ELR (cell line): ENCODE measurements at regions not wholly inside any gene's neighbourhood (a gene's known extent, or its start where the extent isn't known, plus 50 kb on each side); places are given as distances from the start of the nearest gene placed in this dataset.

Experiments
- DNase-seq: peaks from one replicate; pipeline ENCODE4 v3.0.0-alpha.2; 2015; ENCODE audit warnings: low read depth

DNA sequence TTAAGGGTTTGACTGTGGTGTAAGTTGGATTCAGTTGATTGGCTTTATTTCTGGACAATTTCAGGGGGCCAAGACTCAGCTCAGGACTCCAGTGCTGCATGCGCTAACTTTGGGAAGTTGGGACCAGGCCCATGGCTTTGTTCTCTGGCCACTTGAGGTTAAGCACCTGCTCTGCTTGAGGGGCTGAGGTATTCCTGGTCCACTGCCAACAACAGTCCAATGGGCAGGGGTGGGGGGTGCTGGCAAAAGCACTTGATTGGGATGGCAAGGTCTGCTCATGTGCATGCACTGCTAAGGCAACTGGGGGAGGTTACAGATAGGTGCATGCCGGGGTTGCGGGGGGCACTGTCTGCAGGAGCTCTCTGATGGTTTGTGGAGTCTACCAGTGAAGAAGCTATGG is 52.6 kb upstream of the ASB17 start:
- no peak for DNase-seq

DNA sequence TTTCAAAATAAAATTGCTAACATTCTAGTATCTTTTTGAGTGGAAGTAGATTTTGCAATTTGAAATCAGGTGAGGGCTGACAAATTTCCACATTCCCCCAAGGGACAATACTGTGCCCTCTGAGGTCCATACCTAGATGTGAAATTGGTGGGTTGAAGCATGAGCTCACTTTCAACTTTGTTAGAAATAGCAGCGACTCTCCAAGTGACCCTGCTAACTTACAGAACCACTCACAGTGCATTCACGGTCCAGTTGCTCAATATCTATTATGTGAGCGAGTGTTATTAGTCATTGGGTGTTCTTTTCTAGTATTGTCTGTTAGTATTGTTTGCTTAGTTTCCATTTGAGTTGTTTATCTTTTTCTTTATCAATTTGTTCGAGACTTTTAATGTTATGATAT is 53.6 kb upstream of the ASB17 start:
- peak; percentile 69 for DNase-seq

DNA sequence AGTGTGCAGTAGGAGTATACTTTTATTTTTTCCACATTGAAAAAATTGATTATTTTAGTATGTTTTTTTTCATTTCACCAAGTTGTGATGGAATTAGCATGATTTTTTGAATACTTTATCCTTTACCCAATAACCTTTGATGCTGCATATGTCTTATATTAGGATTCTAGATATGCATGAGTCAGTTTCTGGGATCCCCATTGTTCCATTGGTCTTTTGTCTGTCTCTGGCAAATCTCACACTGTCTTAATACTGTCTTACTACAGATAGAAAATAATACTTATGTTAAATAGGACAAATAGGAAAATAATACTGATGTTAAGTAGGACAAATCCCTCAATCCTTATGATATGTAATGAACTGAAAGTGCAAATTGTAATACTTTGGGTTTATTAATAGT is 54.3 kb upstream of the ASB17 start:
- DNase-seq = no peak

DNA sequence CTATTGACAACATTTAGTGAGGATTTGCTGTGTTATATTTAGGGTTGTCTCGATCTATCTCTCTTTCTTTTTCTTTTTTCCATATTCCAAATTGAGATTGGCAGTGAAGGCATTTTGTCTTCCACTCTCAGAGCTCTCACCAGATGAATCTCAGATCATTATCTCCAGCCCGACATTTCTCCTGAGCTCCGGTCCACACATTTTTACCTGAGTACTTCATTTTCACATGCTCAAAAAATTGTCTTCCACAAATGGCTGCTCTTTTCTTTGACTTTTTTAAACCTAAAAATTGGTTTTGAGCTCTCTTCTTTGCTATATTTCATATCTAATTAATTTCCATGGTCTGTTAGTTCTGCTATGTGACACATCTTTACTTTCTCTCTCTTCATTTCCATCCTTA is 56.9 kb upstream of the ASB17 start:
- DNase-seq = no peak

DNA sequence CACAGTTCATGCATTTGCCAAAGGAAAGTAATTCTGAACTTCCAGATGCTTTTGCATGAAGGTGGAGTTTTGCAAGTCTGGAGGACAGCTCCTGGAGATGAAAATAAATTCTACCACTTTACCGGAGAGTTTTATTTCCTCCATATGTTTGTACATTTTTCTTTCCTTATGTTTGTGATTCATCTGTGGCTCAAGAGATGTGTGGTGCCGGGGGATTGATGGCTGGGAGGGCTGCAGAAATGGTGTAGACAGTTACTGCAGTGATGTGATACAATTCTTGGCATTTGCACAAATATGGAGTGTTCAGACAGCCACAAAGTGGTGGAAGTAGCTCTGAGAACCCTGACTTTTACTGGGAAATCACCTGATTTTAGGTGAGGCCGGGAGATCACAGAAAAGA is 58.5 kb upstream of the ASB17 start:
- no peak for DNase-seq

DNA sequence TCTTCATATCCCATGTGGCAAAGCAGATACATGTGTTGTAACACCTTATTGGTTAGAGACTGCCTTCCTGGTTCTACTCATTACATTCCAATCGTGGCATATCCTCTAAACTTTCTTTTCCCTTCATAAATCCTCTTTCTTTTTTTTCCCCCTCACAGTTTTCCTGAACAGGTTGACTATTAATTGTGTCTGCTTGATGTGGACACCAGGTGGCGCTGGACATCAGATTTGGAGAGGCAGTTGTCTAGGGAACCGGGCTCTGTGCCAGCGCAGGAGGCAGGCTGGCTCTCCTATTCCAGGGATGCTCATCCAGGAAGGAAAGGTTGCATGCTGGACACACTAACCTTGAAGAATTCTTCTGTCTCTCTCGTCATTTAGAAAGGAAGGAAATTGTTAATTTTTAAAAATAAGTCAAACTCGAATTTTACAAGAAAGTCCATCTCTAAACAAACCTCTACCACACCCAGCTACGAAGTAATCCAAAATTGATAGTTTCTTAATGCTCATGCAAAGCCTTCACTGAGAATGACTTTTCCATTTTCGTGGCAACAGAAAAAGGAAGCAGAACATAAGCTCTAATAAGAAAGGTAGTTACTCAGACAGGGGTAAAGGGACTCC is 59.4 kb upstream of the ASB17 start:
- DNase-seq = peak; percentile 90

DNA sequence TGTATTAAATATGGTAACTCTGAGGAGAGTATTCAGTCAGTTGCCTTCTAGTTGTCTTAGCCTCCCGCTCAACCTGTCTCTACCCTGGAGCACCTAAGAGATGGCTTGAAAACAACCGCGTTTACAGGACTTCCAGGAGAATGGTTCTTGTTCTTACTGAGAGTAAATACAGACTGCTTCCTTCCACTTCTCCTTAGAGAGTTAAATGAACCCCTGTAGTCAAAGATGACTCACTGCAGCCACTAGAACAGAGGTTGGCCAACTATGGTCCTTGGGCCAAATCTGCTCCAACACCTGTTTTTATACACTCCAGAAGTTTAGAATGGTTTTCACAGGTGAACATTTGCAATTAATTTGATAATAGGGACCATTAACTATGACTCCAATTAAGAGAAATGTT is 60.1 kb upstream of the ASB17 start:
- DNase-seq = no peak

DNA sequence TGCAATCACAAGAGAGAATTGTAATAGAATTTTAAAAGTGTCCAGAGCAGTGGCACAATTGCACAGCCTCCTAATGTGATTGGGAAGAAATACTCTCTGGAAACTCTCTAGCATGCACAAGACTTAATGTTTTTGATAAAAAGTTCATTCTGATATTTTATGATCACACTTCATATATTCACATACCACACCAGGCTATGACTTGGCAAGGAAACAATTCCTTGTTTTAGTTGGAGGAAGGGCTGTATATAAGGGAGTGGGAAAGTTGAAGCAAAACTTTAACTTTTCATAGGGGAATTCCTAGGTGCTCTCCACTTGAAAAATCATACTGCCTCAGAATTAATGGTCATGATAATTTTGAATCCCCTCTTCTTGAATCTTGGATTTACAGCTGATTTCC is 61.5 kb upstream of the ASB17 start:
- no peak for DNase-seq

DNA sequence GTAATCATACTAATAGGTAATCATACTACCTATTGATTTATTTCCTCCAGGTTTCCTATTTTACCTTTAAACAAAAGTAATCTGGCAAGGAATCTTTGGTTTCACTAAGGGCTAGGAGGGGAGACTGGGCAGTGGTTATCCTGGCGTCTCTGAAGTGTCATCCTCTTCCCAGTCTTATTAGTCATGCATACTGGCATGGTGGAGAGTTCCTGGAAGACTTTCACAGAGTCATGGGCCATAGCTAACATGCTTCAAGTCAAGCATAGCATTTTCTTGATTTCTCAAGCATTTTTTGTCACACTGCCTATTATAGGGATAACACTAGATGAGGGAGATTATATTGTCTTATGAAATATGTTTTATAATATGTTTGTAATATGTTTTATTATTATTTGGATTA is 64.0 kb upstream of the ASB17 start:
- peak; percentile 53 for DNase-seq

DNA sequence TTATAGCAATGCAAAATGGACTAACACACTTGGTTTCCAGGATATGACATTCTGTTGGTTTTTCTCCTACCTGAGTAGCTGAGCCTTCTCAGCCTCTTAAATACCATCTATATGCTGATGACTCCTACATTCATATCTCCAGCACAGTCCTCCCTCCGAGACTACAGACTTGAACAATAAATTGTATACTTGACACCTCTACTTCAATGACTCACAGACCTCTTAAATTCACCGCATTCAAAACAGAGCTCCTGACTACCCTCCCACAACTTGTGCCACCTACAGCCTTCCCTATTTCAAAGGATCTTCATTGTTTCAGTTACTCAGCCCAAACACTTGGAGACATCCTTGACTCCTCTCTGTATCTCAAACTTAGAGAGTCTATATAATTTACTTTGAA is 66.8 kb upstream of the ASB17 start:
- no peak for DNase-seq

DNA sequence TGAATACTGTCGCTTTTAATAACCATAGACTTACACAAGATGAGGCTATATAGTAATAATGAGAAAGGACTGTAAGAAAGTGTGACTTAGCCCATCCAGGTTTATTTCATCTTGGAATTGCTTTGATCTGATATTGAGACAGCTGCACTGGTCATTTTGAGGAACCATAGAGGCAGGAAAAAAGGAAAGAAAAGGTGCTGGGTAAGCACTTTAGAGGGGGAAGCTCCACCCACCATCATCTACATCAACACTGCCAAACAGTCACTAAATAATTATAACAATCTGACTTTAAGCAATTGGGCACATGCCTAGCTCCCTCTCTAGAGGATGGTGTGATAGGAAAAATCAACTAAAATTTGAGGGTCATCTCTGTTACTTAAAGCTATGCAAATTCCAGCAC is 70.6 kb upstream of the ST6GALNAC3 start:
- DNase-seq = no peak

DNA sequence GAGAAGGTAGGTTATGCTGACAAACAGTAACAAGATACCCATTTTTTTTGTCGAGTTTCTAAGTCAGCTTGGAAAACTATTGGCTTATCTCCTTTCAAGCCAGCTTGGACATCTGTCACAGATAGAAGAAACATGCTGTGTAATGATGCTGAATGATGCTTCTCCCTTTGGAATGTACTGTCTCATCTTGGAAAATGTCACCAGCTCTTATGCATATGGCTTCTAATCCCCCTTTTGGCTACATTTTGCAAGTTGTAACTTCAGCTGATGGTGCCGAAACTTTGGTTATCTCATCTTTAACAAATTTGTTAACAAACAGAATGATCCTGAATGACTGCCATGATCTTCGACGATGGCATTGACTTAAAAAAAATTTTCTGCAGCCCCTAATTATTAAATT is 68.8 kb upstream of the ST6GALNAC3 start:
- DNase-seq = no peak

DNA sequence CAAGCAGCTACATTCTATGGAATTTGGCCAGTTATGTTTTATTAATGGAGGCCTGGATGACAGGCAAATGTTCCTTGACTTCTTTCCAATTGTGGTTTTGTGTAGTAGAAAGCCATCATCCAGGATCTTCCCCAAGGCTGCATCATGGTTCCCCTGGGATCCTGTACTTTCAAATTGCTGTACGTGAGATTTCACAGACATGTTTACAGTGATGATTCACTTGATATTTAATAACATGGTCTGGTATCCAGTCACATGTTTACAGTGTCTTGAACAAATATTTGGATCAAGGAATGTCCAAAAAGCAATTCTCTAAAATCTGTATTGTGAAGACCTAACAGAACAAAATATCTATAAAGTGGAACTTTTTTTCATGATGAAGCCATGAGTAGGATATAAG is 68.3 kb upstream of the ST6GALNAC3 start:
- peak; percentile 38 for DNase-seq

DNA sequence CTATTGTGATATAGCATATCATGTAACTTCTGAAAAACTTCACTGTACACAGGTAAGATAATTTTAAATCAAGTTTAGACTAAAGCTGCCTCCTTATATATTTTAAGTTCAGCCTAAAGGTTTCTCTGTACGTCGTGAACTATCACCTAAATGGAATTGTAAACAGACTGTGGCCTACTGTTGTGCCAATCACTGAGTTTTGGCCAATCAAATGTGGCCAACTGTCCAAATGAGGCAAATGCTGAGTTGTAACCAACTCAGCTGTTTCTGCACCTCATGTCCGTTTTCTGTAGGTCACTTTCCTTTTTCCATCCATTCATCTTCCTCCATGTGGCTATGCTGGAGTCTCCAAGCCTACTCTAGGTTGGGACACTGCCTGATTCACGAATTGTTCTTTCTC is 63.7 kb upstream of the ST6GALNAC3 start:
- no peak for DNase-seq

DNA sequence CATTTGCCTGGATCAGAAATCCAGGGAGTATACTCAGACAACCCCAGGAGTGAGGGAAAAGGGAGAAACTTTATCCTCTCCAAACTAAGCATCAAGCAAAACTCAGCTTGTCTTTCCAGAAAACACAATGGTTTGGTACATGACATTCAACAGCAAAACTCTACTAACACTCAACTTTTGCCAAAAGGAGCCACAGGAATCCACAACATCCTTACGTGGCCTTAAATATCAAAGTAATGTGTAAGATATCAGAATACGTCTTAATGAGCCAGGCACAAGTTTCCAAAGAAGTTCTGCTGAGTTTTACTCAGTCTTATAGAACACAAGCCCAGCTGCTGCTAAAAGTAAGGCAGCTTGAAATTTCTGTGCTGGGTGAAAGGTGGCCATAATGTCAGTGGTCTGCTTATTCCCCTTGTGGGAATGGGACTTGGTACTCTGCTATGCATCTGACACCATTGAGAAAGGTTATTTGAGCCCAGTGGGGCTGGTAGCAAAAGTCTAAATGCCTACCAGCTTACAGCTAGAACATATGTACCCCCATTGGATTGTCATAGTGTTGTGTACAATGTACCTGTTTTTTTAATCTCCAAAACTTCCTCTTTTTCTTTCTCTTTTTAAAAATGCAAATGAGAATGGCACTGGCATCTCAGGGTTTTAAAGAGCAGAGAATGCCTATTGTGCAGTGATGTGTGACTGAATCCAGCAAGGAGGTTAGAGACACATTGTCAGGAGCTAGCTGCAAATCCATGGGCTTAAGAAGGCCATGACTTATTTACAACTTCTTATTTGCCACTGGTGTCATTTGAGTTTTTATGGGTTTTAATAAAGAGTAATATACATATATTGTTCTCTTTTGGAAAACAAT is 62.0 kb upstream of the ST6GALNAC3 start:
- DNase-seq = no peak

DNA sequence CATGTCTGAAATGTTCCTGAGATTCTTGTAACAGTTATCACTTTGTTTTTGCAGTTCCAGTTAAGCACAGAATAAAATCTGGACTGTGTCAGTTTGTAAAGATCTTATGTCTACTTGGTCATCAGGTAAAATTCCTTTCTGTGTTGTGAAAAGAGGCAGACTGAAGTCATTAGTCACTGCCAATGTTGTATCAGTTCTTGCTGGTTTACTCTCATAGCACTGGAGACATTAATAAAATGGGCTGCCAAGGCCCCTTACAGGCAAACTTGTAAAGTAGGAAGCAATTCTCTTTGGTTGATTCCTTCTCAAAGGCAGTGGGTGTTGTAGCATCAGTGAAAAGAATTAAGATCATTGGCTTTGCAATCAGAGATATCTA is 61.4 kb upstream of the ST6GALNAC3 start:
- DNase-seq = no peak

DNA sequence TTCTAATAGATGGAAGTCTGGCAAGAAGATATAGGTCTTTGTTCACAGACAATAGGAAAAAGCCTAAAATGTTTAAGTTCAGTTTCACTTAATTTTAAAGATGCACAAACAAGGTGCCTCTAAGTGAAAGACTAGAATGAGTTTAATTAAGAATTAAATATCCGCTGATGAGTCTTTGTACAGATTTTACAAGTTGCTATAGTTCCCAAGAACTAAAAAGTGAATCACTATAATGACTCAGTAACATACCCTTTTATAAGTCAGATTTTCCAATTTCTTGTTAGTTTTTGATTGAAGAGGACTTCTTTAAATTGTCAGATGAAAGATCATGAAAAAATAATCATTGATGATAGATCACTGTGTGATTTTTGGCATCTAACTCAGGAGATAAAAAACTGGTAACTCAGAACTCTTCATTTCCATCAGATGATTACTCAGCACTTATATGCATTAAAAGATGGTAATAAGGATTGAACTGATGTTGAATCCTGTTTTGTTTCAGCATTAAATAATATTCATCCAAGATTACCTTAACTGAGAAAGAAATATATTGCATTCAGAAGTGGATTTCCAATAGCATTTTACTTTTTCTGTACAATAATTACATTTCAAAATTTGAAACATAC is 59.0 kb upstream of the ST6GALNAC3 start:
- DNase-seq = no peak

DNA sequence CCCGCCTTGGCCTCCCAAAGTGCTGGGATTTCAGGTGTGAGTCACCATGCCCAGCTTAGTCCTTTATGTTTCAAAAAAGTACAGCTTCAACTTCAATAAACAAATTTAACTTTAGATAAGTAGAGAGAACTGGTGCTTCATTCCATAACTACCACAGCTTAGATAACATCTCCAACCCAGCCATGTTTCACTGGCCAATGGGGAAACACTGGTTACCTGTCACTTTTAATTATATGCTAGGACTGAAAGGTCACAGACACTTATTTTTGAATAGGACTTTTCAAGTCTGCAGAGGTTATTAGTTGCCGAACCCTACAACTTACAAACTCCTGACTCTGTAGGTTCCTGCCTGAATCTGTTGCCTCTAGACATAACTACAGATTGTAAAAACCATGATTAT is 56.5 kb upstream of the ST6GALNAC3 start:
- DNase-seq = no peak

DNA sequence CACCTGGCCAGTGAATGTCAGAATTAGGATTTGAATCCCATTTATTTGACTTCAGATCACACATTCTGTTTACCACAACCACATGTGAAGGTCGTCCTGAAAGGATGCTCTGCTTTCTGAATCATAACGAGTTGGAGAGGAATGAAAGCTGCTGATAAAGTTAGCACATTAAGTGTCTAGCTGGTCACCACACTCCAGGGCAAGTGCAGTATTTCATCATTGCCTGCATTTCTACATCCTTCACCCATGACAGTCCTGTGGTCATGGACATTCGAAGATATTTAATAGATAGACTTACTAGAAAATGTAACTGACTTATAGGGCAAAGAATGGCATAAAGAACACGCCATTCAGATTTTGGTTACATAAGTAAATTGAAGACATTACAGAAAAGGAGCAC is 52.7 kb upstream of the ST6GALNAC3 start:
- DNase-seq = no peak

DNA sequence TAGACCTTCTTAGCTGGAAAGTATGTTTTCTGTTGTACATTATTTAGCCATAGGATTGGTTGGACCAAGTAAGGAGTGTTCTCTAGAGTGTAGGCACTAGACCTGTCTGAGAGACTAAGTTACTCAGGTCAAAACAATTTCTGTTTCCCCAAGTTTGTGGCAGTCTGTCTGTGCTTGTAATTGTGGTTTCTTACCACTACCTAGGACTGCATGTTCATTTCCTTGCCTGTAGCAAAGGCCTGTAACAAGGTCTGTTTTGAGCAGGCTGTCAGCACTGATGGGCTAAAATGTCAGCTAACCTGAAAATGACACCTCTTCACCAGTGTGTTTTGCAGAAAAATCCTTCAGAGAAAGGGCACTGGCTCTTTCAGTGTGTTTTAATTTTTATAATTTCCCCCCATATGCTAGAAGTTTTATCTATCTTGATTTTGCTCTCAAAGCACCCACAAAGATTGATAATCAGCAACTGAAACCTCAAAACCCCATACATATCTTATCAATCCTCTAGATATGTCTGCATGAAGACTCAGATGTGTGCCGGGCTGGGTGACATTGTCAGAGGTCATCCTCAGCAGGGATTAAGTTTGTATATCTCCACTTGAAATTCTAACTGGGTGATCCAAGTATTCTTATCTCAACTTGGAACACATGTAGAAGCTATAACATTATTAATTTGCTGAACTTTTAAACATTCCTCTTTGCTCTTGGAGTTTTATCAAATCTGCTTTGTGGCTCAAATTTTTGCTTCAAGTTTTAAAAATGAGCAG is 50.7 kb upstream of the ST6GALNAC3 start:
- peak; percentile 23 for DNase-seq
